ENCODE measurements at regions not wholly inside any gene's neighbourhood (a gene's known extent, or its start where the extent isn't known, plus 50 kb on each side); places are given as distances from the start of the nearest gene placed in this dataset.

- Histone ChIP-seq H3K79me2 (ENCODE audit: insufficient read depth) (no peaks in the 10 kb centered on the region), H3K4me1 (ENCODE audit: control insufficient read depth in 1 of 2, insufficient read depth in 2 of 2, low read depth in 1 of 2, low read length in 1 of 2) (no peaks in the 10 kb centered on the region), H4K20me1 (ENCODE audit: insufficient read depth) (no peaks in the 10 kb centered on the region), H3K27ac (ENCODE audit: low read depth in 2 of 2, low read length in 1 of 2) (no peak overlapping the region), H3F3A (replicated peaks; ENCODE audit: insufficient read depth) (no peaks in the 10 kb centered on the region), H3K27me3 (ENCODE audit: insufficient read depth) (no peaks in the 10 kb centered on the region), H3K4me3 (ENCODE audit: low read depth in 2 of 2, low read length in 1 of 2) (no peak overlapping the region), H2AFZ (ENCODE audit: low read depth) (no peak overlapping the region), H3K4me2 (no peak overlapping the region), H3K9me2 (no peaks in the 10 kb centered on the region), H3K36me3 (replicated peaks in 1 of 2; ENCODE audit: control insufficient read depth in 1 of 2, insufficient read depth in 2 of 2, low read length in 1 of 2) (no peaks in the 10 kb centered on the region), H3K9me3 (no peaks in the 10 kb centered on the region), H3K9ac (no peak overlapping the region)
- no peak for TF ChIP-seq EZH2phosphoT487 (IDR thresholded peaks at IDR 0.05; ENCODE audit: borderline replicate concordance, low read depth)
- TF ChIP-seq SIN3A (IDR thresholded peaks at IDR 0.05; ENCODE audit: borderline replicate concordance, low read depth, low read length), result no peak
- TF ChIP-seq RCOR1 (IDR thresholded peaks at IDR 0.05; ENCODE audit: low read length), result no peak
- no peak for TF ChIP-seq TAF1 (IDR thresholded peaks at IDR 0.05; ENCODE audit: borderline replicate concordance, low read depth, low read length)
- TF ChIP-seq FOXM1 (IDR thresholded peaks at IDR 0.05; ENCODE audit: low read depth), result no peak
- no peak for TF ChIP-seq GABPA (IDR thresholded peaks at IDR 0.05; ENCODE audit: low read depth)
- TF ChIP-seq NRF1 (IDR thresholded peaks at IDR 0.05; ENCODE audit: low read depth, low read length), result no peak
- no peak for TF ChIP-seq YY1 (IDR thresholded peaks at IDR 0.05; ENCODE audit: low read depth)
- no peak for TF ChIP-seq PBX3 (IDR thresholded peaks at IDR 0.05)
- TF ChIP-seq GATA2 (CRISPR knock-in tag; IDR thresholded peaks at IDR 0.05), result no peak
- no peak for TF ChIP-seq USF1 (IDR thresholded peaks at IDR 0.05; ENCODE audit: borderline replicate concordance, low read depth)
- no peak for TF ChIP-seq ELF1 (IDR thresholded peaks at IDR 0.05)
- no peak for TF ChIP-seq MEF2A (IDR thresholded peaks at IDR 0.05; ENCODE audit: borderline replicate concordance, low read depth)
- TF ChIP-seq FOXJ3 (CRISPR knock-in tag; IDR thresholded peaks at IDR 0.05), result no peak
- no peak for TF ChIP-seq SMC3 (IDR thresholded peaks at IDR 0.05; ENCODE audit: low read depth, low read length)
- no peak for TF ChIP-seq ZBTB33 (IDR thresholded peaks at IDR 0.05; ENCODE audit: borderline replicate concordance, low read depth)
- TF ChIP-seq MXI1 (IDR thresholded peaks at IDR 0.05; ENCODE audit: low read depth, low read length), result no peak
- TF ChIP-seq USF2 (IDR thresholded peaks at IDR 0.05; ENCODE audit: borderline replicate concordance, low read depth, low read length), result no peak
- 29% methylated on average over 2 of the region's 2 CpGs for WGBS (ENCODE audit: low lambda C conversion rate)
- CTCF ChIA-PET, result no interaction called here
- DNase-seq, result no peak
- POLR2A ChIA-PET, result no interaction called here
These were observed 407.9 kb upstream of the ATP11B start for GRCh38 chr3:182385356-182385755.

Data from SK-N-SH (cell line).